ENCODE measurements at regions not wholly inside any gene's neighbourhood (a gene's known extent, or its start where the extent isn't known, plus 50 kb on each side); places are given as distances from the start of the nearest gene placed in this dataset.

DNA sequence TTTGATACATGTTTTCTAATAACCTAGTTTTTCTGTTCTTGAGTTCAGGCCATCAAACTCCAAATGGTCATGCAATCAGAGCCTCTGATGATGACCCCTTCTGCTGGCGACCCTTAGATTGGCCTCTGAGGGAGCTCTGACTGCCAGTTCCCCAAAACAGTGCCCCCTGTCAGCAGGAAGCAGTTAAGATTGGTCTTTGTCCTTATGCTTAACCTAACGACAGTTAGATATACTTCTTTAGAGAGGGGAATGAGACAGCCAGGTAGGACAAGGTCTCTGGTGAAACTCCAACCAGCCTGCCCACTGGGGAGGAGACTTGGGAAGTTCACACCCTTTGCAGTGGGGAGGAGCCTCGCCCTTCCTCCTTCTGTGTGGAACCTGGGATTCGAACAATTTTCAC lies 390.4 kb upstream of the KIF2A start:
- no peaks in the 10 kb centered on the region for H3K27me3 ChIP-seq (ENCODE audit: control insufficient read depth, insufficient read depth, low read length)
- H3K27ac ChIP-seq (ENCODE audit: low read depth in 2 of 2, low read length in 2 of 2) = no peak overlapping the region
- H3K4me1 ChIP-seq (ENCODE audit: control insufficient read depth in 2 of 3, insufficient read depth in 2 of 3, low read depth in 1 of 3, low read length in 3 of 3) = no peaks in the 10 kb centered on the region
- no peak for DNase-seq
- H3K36me3 ChIP-seq (ENCODE audit: control insufficient read depth in 2 of 3, insufficient read depth in 3 of 3, low read length in 3 of 3) = no peaks in the 10 kb centered on the region
- H3K9me3 ChIP-seq (ENCODE audit: control insufficient read depth in 2 of 3, insufficient read depth in 1 of 3, low read length in 3 of 3) = peaks cover 0 to 10% (median 4%) of the 10 kb centered on the region in 3 donors
- no peak overlapping the region for H3K4me3 ChIP-seq (ENCODE audit: low read length in 3 of 3)
- intact Hi-C loops (cut with DNase I) = no loop called here
- no peak overlapping the region for H3K9ac ChIP-seq (ENCODE audit: low read length in 3 of 3)
- TF ChIP-seq, protein P1, sequence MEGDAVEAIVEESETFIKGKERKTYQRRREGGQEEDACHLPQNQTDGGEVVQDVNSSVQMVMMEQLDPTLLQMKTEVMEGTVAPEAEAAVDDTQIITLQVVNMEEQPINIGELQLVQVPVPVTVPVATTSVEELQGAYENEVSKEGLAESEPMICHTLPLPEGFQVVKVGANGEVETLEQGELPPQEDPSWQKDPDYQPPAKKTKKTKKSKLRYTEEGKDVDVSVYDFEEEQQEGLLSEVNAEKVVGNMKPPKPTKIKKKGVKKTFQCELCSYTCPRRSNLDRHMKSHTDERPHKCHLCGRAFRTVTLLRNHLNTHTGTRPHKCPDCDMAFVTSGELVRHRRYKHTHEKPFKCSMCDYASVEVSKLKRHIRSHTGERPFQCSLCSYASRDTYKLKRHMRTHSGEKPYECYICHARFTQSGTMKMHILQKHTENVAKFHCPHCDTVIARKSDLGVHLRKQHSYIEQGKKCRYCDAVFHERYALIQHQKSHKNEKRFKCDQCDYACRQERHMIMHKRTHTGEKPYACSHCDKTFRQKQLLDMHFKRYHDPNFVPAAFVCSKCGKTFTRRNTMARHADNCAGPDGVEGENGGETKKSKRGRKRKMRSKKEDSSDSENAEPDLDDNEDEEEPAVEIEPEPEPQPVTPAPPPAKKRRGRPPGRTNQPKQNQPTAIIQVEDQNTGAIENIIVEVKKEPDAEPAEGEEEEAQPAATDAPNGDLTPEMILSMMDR (IDR thresholded peaks at IDR 0.05; ENCODE audit: borderline replicate concordance, extremely low read depth, insufficient read depth) = no peak
- FAIRE-seq = no peak

DNA sequence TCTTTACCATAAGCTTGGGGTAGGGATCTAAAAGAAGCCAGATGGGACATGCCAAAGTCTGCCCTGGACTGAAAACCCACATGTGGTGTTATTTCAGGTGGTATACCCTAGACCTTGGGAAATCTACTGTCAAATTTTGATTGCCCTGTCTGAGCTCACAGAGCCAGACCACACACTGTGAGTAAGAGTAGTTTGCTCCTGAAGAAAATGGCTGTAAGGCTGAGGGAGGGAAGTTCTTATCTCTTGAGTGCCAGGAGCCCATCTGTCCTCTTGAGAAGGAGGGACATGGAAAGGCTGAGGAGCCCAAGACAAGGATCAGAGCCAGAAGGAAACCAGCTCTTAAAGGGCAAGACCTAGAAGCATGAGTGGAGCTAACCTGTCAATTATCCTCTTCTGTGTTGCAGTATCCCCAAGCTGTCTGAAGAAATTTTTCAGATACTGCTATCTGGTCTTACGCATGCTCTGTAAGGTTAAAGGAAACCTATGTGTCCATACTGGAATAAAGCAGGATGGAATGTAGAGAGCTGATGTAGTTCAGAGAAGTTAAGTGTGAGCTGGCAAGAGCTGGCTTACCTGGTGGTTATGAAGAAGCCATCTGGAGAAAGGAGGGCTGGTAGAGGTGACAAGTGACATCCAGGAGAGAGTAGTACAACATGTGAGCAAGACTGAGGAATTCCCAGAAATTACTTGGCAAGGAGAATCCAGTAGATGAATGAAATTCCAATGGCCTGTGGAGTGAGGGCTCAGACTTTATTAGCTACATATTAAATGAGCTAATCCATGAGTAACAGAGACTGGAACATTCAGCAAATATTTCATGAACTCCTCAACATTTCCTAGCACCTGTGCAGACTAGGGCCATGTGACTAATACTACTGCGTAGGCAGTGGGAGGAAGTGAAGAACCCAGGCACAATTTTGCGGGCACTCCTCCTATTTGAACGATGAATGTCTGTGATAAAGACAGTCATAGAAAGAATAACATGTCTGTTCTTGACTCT lies 389.1 kb upstream of the KIF2A start:
- no peak overlapping the region for H3K27ac ChIP-seq (ENCODE audit: low read depth in 2 of 2, low read length in 2 of 2)
- DNase-seq (peak in 1 of 5 donors; percentile 3), FAIRE-seq (no peak)
- intact Hi-C loops (cut with DNase I) = no loop called here
- TF ChIP-seq, protein P1 (IDR thresholded peaks at IDR 0.05; ENCODE audit: borderline replicate concordance, extremely low read depth, insufficient read depth) = no peak
- H3K27me3 ChIP-seq (ENCODE audit: control insufficient read depth, insufficient read depth, low read length) = no peaks in the 10 kb centered on the region
- H3K36me3 ChIP-seq (ENCODE audit: control insufficient read depth in 2 of 3, insufficient read depth in 3 of 3, low read length in 3 of 3) = no peaks in the 10 kb centered on the region
- peaks cover 0 to 9% (median 4%) of the 10 kb centered on the region in 3 donors for H3K9me3 ChIP-seq (ENCODE audit: control insufficient read depth in 2 of 3, insufficient read depth in 1 of 3, low read length in 3 of 3)
- H3K9ac ChIP-seq (ENCODE audit: low read length in 3 of 3) = no peak overlapping the region
- H3K4me3 ChIP-seq (ENCODE audit: low read length in 3 of 3) = no peak overlapping the region
- H3K4me1 ChIP-seq (ENCODE audit: control insufficient read depth in 2 of 3, insufficient read depth in 2 of 3, low read depth in 1 of 3, low read length in 3 of 3) = no peaks in the 10 kb centered on the region

DNA sequence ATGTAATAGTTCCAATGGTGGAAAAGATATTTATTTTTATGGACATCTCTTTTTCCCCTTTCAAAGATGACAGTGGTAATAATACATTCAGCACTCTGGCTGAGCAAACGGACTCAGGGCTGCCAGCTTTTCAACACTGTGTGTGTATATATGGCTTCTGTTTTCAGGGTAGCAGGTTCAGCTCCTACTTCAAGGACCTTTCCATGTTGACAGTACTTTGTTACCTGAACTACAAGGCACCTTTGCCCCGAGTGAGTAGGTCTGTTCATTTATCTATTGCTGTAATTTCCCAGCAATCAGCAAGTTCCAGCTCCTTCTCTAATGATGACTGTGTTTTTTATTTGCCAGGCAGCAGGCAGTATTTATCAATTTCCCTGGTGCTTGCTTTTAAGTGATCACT lies 387.4 kb upstream of the KIF2A start:
- Histone ChIP-seq H3K4me1 (ENCODE audit: control insufficient read depth in 2 of 3, insufficient read depth in 2 of 3, low read depth in 1 of 3, low read length in 3 of 3) (no peaks in the 10 kb centered on the region), H3K9me3 (ENCODE audit: control insufficient read depth in 2 of 3, insufficient read depth in 1 of 3, low read length in 3 of 3) (no peaks in the 10 kb centered on the region), H3K4me3 (ENCODE audit: low read length in 3 of 3) (no peak overlapping the region), H3K9ac (ENCODE audit: low read length in 3 of 3) (no peak overlapping the region), H3K27ac (ENCODE audit: low read depth in 2 of 2, low read length in 2 of 2) (no peak overlapping the region), H3K27me3 (ENCODE audit: control insufficient read depth, insufficient read depth, low read length) (no peaks in the 10 kb centered on the region), H3K36me3 (ENCODE audit: control insufficient read depth in 2 of 3, insufficient read depth in 3 of 3, low read length in 3 of 3) (no peaks in the 10 kb centered on the region)
- TF ChIP-seq, protein P1 (IDR thresholded peaks at IDR 0.05; ENCODE audit: borderline replicate concordance, extremely low read depth, insufficient read depth) = no peak
- intact Hi-C loops (cut with DNase I) = no loop called here
- FAIRE-seq = no peak
- DNase-seq = no peak

Data from kidney (tissue), 13 donors.